ENCODE measurements at regions not wholly inside any gene's neighbourhood (a gene's known extent, or its start where the extent isn't known, plus 50 kb on each side); places are given as distances from the start of the nearest gene placed in this dataset.

- no peak for TF ChIP-seq SMC3 (IDR thresholded peaks at IDR 0.05)
- no peak for TF ChIP-seq MYC (IDR thresholded peaks at IDR 0.05; ENCODE audit: borderline replicate concordance, low read length)
- TF ChIP-seq POLR2A (IDR thresholded peaks at IDR 0.05; ENCODE audit: low read length), result no peak
- TF ChIP-seq JUNB (IDR thresholded peaks at IDR 0.05), result 0 out of 2 replicates have a peak, but pooled peaks have one; percentile 25
- TF ChIP-seq USF2 (IDR thresholded peaks at IDR 0.05), result no peak
- no peak for TF ChIP-seq MAZ (IDR thresholded peaks at IDR 0.05; ENCODE audit: borderline replicate concordance, low read depth, low read length)
- no peak for TF ChIP-seq RFX5 (IDR thresholded peaks at IDR 0.05)
- TF ChIP-seq HOXB13 (CRISPR knock-in tag; IDR thresholded peaks at IDR 0.05; ENCODE audit: low read depth), result no peak
- TF ChIP-seq BCL3 (IDR thresholded peaks at IDR 0.05), result no peak
- no peak for TF ChIP-seq NPAS2 (CRISPR knock-in tag; IDR thresholded peaks at IDR 0.05; ENCODE audit: borderline replicate concordance)
- no peak for TF ChIP-seq ZC3H11A (IDR thresholded peaks at IDR 0.05)
- no peak for TF ChIP-seq CTCF (IDR thresholded peaks at IDR 0.05)
- TF ChIP-seq MAX (IDR thresholded peaks at IDR 0.05), result no peak
- TF ChIP-seq PHF8 (IDR thresholded peaks at IDR 0.05; ENCODE audit: borderline replicate concordance, low read depth), result no peak
Observed at GRCh38 chr9:81861644-81862043, 66.6 kb upstream of the SPATA31D4 start.
